Stimulated activated CD8-positive, alpha-beta memory T cell treated with anti-CD3 and anti-CD28 coated beads, Interleukin-4, amount 100 ng/mL, for 48 hours (primary cell): ENCODE measurements at regions not wholly inside any gene's neighbourhood (a gene's known extent, or its start where the extent isn't known, plus 50 kb on each side); places are given as distances from the start of the nearest gene placed in this dataset.
"Not testable (repeated sequence)": the region's sequence is repeated elsewhere in the genome, so short reads cannot be mapped to it uniquely, and the experiment has no call there.

Source experiments
- DNase-seq: peaks from one replicate; pipeline ENCODE4 v3.0.0-alpha.2; 2020

DNA sequence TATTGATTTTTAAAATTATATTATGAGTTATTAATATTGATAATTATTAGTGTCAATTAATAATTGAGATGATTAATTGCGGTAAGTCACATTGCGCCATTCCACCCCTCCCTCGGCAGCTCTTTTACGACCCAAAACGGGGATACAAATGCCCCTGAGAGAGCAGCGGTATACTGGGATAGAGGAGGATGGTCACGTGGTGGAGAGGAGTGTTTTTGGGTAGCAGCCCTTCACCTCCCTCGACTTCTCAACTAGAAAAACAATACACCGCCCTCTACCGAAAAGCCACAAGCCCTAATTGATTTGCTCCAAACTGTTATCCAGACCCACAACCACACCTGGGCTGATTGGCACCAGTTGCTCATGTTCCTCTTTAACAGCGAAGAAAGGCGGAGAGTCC is 71.0 kb downstream of the DAPL1 start:
- DNase-seq = not testable (repeated sequence)

DNA sequence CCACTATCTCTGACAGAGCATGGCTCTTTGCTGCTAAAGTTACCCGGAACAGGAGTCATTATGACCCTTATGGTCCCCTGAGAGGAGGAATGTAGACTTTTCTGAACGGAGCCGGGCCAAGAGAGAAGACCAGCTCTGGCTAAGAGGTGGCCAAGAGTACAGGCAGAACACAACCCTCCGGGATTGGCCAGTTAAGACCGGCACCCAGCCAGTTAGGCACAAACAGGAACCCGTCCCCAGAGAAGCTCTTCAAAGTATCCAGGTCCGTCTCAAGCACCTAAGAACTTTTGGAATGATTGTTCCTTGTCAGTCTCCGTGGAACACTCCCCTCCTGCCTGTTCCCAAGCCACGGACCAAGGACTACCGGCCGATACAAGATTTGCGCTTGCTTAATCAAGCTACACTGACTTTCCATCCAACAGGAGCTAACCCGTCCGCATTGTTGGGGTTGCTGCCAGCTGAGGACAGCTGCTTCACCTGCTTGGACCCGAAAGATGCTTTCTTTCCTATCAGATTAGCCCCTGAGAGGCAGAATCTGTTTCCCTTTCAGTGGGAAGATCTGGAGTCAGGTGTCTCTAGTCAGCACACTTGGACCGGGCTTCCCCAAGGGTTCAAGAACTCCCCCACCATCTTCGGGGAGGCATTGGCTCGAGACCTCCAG is 72.5 kb downstream of the DAPL1 start:
- not testable (repeated sequence) for DNase-seq

DNA sequence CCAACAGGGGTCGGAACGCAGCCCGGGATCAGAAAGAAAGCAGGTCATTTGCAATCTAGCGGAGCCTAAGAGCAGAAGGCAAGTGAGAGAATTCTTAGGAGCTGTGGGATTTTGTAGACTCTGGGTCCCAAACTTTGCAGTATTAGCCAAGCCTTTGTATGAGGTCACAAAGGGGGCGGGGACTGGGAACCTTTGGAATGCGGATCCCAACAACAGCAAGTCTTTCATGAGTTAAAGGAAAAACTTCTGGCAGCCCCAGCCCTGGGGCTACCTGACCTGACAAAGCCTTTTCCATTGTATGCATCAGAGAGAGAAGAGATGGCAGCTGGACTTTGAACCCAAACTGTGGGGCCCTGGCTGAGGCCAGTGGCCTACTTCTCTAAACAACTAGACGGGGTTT is 73.3 kb downstream of the DAPL1 start:
- DNase-seq = not testable (repeated sequence)

DNA sequence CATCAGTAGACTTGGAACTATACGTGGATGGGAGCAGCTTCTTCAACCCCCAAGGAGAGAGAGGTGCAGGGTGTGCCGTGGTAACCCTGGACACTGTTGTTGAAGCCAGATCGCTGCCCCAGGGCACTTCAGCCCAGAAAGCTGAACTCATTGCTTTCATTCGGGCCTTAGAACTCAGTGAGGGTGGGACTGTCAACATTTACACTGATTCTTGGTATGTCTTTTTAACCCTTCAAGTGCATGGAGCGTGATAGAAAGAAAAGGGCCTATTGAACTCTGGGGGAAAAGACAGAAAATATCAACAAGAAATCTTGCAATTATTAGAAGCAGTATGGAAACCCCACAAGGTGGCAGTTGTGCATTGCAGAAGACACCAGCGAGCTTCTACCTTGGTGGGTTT is 74.0 kb downstream of the DAPL1 start:
- DNase-seq = not testable (repeated sequence)

DNA sequence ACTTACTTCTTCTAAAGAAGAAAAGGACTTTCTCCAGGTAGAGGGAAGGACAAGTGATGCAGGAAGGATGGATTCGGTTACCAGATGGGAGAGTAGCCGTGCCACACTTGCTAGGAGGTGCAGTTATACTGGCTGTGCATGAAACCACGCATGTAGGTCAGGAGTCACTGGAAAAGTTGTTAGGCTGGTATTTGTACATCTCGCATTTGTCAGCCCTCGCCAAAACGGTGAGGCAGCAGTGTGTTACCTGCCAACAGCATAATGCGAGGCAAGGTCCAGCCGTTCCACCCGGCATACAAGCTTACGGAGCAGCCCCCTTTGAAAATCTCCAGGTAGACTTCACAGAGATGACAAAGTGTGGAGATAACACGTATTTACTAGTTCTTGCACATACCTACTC is 74.5 kb downstream of the DAPL1 start:
- not testable (repeated sequence) for DNase-seq

DNA sequence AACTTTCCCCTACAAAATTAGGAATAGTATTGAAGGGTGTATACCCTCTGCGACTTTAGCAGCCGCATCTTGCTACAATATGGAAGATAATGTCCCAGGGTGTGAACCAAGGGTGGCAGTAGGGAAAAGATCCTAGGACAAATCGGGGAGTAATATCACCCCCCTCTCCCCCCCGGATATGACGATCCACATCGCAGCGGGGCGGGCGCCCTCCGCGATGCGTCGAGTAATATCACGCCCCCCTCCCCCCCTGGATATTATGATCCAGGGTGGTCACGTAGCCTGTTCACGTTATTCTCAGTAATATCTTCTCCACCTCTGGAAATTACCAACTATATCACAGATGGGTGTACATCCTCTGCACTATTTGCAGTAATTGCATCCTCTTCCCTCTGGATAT is 82.9 kb downstream of the DAPL1 start:
- no peak for DNase-seq

DNA sequence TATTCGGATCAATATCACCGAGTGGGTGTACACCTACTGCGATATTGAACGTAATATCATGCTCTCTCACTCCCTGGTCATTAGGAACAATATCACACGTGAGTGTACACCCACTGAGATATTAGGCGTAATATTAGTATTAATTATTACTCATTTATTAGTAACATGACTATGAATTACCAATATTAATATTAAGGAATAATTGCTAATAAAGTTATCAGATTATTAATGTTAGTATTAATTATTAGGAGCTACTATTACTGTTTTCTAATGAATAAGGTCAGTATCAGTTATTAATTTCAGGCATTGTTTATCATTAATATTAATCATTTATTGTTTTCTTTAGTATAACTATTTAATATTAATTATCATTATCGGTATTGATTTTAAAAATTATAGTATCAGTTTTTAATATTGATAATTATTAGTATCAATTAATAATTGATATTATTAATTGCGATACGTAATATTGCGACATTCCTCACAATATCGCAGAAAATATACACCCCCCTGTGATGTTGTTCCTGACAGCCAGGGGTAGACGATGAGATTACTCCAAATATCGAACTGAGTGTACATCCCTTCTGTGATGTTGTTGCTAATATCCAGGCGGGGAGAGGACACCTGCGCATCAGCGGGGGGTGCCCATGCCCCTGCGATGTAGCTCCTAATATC is 84.2 kb downstream of the DAPL1 start:
- DNase-seq = no peak

DNA sequence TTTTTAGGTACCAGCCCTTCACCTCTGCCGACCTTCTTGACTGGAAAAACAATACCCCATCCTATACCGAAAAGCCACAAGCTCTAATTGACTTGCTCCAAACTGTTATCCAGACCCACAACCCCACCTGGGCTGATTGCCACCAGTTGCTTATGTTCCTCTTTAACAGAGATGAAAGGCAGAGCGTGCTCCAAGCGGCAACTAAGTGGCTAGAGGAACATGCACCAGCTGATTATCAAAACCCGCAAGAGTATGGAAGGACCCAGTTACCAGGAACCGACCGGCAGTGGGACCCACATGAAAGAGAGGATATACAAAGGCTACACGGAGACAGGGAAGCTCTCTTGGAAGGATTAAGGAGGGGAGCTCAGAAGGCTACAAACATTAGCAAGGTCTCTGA is 86.1 kb upstream of the TANC1 start:
- DNase-seq = no peak

DNA sequence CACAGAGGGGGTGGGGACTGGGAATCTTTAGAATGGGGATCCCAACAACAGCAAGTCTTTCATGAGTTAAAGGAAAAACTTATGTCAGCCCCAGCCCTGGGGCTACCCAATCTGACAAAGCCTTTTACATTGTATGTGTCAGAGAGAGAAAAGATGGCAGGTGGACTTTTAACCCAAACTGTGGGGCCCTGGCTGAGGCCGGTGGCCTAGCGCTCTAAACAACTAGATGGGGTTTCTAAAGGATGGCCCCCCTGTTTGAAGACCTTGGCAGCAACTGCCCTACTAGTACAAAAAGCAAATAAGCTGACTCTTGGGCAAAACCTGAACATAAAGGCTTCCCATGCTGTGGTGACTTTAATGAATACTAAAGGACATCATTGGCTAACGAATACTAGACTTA is 83.9 kb upstream of the TANC1 start:
- not testable (repeated sequence) for DNase-seq

DNA sequence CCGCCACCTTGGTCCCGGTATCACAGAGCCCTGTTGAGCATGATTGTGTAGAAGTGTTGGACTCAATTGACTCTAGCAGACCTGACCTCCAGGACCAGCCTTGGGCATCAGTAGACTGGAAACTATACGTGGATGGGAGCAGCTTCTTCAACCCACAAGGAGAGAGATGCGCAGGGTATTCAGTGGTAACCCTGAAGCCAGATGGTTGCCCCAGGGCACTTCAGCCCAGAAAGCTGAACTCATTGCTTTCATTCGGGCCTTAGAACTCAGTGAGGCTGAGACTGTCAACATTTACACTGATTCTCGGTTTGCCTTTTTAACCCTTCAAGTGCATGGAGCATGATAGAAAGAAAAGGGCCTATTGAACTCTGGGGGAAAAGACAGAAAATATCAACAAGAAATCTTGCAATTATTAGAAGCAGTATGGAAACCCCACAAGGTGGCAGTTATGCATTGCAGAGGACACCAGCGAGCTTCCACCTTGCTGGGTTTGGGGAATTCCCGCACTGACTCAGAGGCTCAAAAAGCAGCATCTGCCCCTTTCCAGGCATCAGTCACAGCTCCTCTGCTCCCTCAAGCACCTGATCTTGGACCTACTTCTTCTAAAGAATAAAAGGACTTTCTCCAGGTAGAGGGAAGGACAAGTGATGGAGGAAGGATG is 83.3 kb upstream of the TANC1 start:
- DNase-seq = peak; percentile 47

DNA sequence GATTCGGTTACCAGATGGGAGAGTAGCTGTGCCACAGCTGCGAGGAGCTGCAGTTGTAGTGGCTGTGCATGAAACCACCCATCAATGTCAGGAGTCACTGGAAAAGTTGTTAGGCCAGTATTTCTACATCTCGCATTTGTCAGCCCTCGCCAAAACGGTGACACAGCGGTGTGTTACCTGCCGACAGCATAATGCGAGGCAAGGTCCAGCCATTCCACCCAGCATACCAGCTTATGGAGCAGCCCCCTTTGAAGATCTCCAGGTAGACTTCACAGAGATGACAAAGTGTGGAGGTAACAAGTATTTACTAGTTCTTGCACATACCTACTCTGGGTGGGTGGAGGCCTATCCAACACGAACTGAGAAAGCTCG is 82.8 kb upstream of the TANC1 start:
- not testable (repeated sequence) for DNase-seq

DNA sequence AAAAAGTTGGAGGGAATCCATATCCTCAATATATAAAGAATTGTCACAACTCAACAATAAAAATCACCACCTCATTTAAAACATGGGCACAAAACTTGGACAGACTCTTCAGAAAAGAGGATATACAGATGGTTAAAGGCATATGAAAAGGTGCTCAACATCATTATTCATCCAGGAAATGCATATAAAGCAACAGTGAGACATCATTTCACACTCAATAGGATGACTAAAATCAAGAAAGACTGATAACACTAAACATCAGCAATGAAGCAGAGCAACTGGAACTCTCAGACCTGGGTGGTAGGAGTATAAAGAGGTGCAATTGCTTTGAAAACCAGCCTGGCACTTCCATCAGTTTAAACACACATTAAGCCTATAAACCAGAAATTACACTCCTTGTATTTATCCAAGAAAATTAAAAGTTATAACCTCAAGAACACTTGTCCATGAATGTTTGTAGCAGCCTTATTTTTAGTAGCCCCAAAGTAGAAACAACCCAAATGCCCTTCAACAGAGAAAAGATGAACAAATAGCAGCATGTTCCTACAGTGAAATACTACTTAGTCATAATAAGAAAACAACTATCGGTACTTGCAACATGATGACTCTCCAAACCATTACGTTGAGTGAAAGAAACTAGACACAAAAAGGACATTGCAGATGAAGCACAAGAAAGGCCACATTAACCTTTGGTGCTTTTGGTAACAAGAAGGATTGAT is 79.1 kb upstream of the TANC1 start:
- DNase-seq = no peak

DNA sequence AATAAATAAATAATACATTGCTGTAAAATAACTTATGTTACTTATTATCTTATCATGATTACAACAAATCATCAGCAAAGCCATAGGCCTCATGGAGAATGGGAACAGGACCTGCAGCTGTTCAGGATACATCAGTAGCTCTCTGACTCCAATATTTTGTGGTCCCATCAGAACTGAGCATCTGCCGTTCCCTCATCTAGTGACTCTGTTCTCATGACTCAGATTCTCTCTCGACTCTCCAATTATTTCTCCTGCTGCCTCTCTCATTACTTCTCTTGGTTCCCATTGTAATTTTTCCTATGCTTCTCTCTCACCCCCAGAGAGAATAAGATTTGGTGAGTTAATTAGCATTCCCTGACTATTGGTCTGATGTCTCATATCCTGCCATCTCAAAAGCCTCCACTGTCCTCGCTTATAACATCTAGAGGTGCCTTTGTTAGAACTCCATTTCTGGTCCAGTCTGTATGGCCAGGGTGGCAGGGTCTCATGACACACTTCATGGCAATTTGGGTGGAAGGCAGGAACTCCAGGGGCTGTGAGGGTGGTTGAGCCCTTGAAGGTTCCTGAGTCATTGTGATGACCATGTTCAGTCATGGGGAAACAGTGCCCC is 78.0 kb upstream of the TANC1 start:
- no peak for DNase-seq

DNA sequence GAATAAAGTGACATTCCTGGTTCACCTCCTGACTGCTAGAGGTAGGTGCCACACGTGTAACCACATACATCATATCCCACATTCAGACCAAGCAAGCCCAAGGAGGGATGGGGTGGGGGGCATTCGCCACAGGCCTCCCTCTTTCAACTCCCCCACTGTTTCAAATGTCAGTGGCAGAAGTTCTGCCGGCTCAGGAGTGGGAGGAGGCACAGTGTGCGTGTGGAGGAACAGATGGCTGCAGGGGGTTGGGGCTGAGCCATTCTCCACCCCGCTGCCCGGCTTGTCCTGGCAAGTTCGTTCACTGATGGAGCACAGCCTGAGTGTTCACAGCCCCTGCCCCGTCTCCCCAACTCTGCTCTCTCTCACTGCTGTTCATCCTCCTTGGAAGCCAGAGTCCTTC is 75.4 kb upstream of the TANC1 start:
- DNase-seq = no peak

DNA sequence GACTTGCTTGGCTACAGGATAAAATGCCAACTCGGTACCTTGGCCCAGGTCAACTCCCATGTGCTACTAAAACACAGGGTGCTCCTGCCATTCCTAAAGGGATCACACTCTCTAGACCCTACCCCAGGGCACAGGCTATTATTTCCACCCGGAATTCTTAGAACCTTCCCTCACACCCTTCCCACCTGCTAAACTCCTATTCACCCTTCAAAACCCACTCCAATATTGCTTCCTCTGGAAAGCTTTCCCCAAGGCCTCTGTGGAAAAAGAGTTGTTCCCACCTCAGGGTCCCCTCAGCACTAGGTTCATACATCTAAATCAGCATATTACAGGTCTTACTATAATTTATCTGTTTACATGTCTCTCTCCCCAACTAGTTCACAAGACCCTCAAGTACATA is 75.0 kb upstream of the TANC1 start:
- DNase-seq = no peak

DNA sequence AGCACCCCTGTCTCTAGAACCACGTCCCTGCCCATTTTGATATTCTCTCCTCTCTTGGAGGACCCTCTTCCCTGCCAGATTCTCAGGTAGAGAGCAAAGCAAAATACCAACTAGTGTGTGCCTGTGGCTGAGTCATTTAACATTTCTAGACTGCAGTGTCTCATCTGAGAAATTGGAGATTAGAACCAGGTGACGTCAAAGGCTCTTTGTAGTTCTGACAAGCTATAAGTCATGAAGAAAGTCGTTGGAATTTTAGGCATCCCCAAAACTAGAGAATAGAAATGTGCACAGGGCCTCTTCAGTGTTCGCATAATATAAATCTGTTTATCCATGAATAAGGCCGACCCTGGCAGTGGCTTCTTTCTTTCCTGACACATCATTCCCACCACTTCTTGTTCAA is 74.4 kb upstream of the TANC1 start:
- no peak for DNase-seq

DNA sequence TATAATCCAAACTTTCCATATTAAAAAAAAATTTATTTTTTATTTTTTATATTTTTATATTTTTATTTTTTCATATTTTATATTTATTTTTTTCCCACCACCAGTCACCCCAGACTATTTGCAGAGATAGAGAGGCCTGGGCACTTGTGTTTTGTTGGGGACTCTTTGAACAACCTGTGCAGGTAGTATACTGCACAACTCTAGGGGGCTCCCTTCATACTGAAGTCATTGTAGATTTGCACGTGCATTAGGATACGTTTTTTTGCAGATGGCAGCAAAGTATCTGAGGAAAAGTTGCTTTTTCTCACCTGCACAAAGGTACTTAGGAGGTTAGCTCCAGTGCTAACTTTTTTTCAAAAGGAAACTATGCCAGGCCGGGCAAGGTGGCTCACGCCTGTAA is 73.9 kb upstream of the TANC1 start:
- no peak for DNase-seq

DNA sequence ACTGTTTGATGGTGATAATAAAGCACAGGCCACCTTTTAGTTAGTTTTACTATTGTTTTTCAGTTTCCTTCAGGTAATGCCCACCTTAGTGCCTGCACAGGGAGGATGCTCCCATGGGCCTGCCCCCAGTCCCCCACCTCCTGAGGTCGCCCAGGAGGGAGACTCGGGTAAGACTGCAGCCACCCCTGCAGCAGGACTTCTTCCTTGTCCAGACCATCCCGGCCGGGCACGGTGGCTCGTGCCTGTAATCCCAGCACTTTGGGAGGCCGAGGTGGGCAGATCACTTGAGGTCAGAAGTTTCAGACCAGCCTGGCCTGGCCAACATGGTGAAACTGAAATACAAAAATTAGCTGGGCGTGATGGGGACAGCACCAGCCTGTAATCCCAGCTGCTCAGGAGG is 68.1 kb upstream of the TANC1 start:
- no peak for DNase-seq

DNA sequence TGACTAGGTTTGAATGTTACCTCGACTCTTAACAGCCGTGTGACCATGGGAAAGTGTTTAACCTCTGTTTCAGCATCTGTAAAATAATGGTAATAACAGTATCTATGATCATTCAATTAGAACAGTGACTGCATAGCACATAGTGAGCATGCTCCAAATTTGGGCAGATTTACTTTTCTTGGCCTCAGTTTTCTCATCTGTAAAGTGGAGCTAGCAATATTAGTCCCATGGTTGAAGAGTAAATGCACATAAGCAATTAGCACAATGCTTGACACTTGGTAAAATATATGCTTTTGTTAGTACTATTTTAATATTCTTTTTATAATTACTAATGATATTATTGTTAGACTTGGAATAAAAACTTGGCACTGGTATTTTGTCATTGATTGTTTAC is 66.4 kb upstream of the TANC1 start:
- DNase-seq = no peak

DNA sequence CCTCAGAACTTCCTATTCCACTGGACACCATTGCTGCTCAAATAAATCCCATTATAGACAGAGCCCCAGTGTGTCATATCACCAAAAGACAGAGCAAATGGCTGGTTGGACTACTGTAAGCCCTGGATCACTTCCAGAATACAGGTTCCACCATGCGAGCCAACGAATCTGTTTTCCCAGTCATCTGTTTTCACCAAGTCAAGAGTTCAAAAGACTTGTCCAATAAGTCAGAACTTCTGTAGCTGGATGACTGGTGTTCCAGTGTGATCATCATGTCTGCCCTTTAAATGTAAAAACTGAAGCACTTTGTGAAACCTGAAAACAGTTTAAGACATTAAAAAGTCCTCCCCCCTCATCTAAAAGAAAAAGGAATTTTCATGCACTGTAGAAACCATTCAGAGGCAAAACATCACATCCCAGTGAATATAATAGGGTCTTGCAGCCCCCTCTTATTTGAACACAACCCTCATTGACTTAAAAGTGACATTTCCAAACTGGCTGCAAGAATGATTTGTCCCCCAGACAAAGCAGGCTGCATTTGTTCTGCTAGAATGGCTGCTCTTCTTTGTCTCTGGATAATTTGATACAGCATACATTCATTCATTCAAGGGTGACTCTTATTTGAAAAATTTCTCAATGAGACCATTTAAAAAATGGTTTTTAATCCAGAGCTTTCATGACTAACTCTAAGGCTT is 64.6 kb upstream of the TANC1 start:
- DNase-seq = no peak

DNA sequence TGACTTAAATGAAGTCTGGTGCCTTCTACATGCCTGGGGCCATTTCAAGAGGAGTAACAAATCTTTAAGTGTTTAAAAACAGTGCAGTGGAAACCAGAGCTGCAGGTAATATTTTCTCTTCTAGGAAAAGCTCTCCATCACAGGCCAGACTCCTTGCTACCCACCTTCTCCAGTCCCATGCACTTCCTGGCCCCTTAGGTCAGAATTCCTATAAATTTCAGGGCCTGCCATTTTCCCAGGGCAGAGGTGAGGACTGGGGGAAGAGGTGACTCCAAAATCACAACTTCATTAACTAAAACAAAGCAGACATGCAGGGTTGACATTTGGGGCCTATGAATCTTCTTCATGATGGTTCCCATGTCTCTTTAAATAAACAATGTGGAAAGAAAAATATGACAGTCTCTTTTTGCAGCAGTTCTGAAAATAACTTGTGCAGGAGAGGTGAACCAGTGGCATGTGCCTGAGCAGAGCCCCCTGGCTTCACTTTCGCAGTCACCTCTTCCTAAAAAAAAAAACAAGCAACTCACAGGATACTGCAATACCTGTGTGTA is 63.7 kb upstream of the TANC1 start:
- no peak for DNase-seq

DNA sequence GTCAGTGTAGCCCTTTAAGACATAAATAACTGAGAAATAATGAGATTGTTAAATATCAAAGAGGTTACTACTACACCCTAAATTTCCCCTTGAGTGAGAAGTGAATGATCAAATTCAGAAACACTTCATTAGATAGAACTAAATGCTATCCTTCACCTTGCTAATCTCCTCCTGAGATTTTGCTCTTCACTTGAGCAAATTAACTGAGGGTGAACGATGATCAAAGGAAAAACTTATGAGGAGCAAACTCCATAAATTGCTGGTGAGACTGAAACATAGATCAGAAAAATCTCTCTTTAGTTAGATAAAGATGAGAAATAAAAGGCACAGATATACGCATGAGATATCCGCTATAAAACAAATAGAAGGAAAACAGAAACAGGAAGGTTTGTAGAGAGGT is 63.1 kb upstream of the TANC1 start:
- no peak for DNase-seq
